WTC11 (cell line): ENCODE measurements at regions not wholly inside any gene's neighbourhood (a gene's known extent, or its start where the extent isn't known, plus 50 kb on each side); places are given as distances from the start of the nearest gene placed in this dataset.

Source experiments
- ELF4 ChIP-seq: sonication (generic); formaldehyde crosslinking; IDR thresholded peaks from 2 replicates; pipeline ENCODE4 v1.8.1; 2022; ENCODE audit warnings: low read depth, mild to moderate bottlenecking, moderate library complexity, missing genetic modification reagents
- JUN ChIP-seq: sonication (generic); formaldehyde crosslinking; IDR thresholded peaks from 2 replicates; pipeline ENCODE4 v1.8.0; 2023; ENCODE audit warnings: mild to moderate bottlenecking, missing genetic modification reagents
- ZNF423 ChIP-seq: fragments of 250-450 bp; sonication (Bioruptor Pico); IDR thresholded peaks from 2 replicates; pipeline ENCODE4 v2.1.2; 2022; ENCODE audit warnings: mild to moderate bottlenecking, moderate library complexity
- ZSCAN18 ChIP-seq: fragments of 250-450 bp; sonication (Bioruptor Pico); IDR thresholded peaks from 2 replicates; pipeline ENCODE4 v2.1.2; 2022; ENCODE audit warnings: mild to moderate bottlenecking, moderate library complexity
- TF ChIP-seq, protein P1 (sequence below): sonication (generic); formaldehyde crosslinking; conservative IDR thresholded peaks from 2 replicates; pipeline ENCODE4 v1.8.1; 2022; ENCODE audit warnings: mild to moderate bottlenecking, missing genetic modification reagents
- TF ChIP-seq, protein P2 (sequence below): fragments of 200-600 bp; IDR thresholded peaks from 2 replicates; pipeline ENCODE4 v1.8.0; 2022; ENCODE audit warnings: antibody characterized with exemption

GRCh38 chr2:201983174-201983573, 50.5 kb upstream of the FZD7 start:
- TF ChIP-seq, protein P1, sequence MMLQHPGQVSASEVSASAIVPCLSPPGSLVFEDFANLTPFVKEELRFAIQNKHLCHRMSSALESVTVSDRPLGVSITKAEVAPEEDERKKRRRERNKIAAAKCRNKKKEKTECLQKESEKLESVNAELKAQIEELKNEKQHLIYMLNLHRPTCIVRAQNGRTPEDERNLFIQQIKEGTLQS (CRISPR knock-in tag), result no peak
- TF ChIP-seq, protein P2, sequence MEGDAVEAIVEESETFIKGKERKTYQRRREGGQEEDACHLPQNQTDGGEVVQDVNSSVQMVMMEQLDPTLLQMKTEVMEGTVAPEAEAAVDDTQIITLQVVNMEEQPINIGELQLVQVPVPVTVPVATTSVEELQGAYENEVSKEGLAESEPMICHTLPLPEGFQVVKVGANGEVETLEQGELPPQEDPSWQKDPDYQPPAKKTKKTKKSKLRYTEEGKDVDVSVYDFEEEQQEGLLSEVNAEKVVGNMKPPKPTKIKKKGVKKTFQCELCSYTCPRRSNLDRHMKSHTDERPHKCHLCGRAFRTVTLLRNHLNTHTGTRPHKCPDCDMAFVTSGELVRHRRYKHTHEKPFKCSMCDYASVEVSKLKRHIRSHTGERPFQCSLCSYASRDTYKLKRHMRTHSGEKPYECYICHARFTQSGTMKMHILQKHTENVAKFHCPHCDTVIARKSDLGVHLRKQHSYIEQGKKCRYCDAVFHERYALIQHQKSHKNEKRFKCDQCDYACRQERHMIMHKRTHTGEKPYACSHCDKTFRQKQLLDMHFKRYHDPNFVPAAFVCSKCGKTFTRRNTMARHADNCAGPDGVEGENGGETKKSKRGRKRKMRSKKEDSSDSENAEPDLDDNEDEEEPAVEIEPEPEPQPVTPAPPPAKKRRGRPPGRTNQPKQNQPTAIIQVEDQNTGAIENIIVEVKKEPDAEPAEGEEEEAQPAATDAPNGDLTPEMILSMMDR, result no peak
- no peak for TF ChIP-seq ZNF423
- no peak for TF ChIP-seq ZSCAN18 (CRISPR knock-in tag)
- no peak for TF ChIP-seq ELF4 (CRISPR knock-in tag)
- no peak for TF ChIP-seq JUN (CRISPR knock-in tag)
